Stimulated activated CD4-positive, alpha-beta T cell treated with anti-CD3 and anti-CD28 coated beads, Interleukin-2, amount 100 ng/mL, for 4 hours (primary cell): ENCODE measurements at regions not wholly inside any gene's neighbourhood (a gene's known extent, or its start where the extent isn't known, plus 50 kb on each side); places are given as distances from the start of the nearest gene placed in this dataset.
"Not testable (repeated sequence)": the region's sequence is repeated elsewhere in the genome, so short reads cannot be mapped to it uniquely, and the experiment has no call there.

ENCODE experiments used
- DNase-seq: peaks from one replicate; pipeline ENCODE4 v3.0.0-alpha.2; 2020; ENCODE audit warnings: low read depth

GRCh38 chr11:33554219-33554618 is 146.4 kb downstream of the C11orf91 start:
- no peak for DNase-seq

GRCh38 chr11:33553486-33553885 is 147.1 kb downstream of the C11orf91 start:
- DNase-seq = no peak

GRCh38 chr11:33552756-33553155 is 147.9 kb downstream of the C11orf91 start:
- DNase-seq = no peak

- DNase-seq = no peak
These were observed 149.6 kb downstream of the C11orf91 start for GRCh38 chr11:33551051-33551450.

GRCh38 chr11:33549483-33549882 is 151.1 kb downstream of the C11orf91 start:
- DNase-seq = no peak

GRCh38 chr11:33545931-33546330 is 154.7 kb downstream of the C11orf91 start:
- no peak for DNase-seq

- DNase-seq = no peak
These were observed 155.8 kb downstream of the C11orf91 start for GRCh38 chr11:33544593-33545373.

GRCh38 chr11:33543823-33544222 is 156.8 kb downstream of the C11orf91 start:
- DNase-seq = no peak

- DNase-seq = peak; percentile 3
These were observed 157.7 kb downstream of the C11orf91 start for GRCh38 chr11:33542921-33543320.

- DNase-seq = no peak
These were observed 159.4 kb downstream of the C11orf91 start for GRCh38 chr11:33540946-33541915.

GRCh38 chr11:33540427-33540826 is 160.2 kb downstream of the C11orf91 start:
- DNase-seq = no peak

GRCh38 chr11:33539751-33540150 is 160.9 kb downstream of the C11orf91 start:
- no peak for DNase-seq

- DNase-seq = no peak
These were observed 161.9 kb downstream of the C11orf91 start for GRCh38 chr11:33538726-33539125.

- DNase-seq = no peak
These were observed 164.4 kb downstream of the C11orf91 start for GRCh38 chr11:33536178-33536577.

- DNase-seq = no peak
These were observed 166.1 kb downstream of the C11orf91 start for GRCh38 chr11:33534575-33534974.

GRCh38 chr11:33533386-33534052 is 167.1 kb downstream of the C11orf91 start:
- no peak for DNase-seq

GRCh38 chr11:33532720-33533385 is 167.8 kb downstream of the C11orf91 start:
- no peak for DNase-seq

GRCh38 chr11:33532257-33532656 is 168.4 kb downstream of the C11orf91 start:
- DNase-seq = no peak

GRCh38 chr11:33531743-33532181 is 168.9 kb downstream of the C11orf91 start:
- DNase-seq = no peak

- DNase-seq = no peak
These were observed 169.8 kb downstream of the C11orf91 start for GRCh38 chr11:33530815-33531214.

- no peak for DNase-seq
These were observed 171.2 kb downstream of the C11orf91 start for GRCh38 chr11:33529461-33529860.

- not testable (repeated sequence) for DNase-seq
These were observed 172.9 kb downstream of the C11orf91 start for GRCh38 chr11:33527738-33528137.
